C4-2B (cell line): ENCODE measurements at regions not wholly inside any gene's neighbourhood (a gene's known extent, or its start where the extent isn't known, plus 50 kb on each side); places are given as distances from the start of the nearest gene placed in this dataset.

Experiments used
- CTCF ChIP-seq: fragments of 450-650 bp; conservative IDR thresholded peaks from 2 replicates; pipeline ENCODE4 v1.5.1; 2017; ENCODE audit warnings: mild to moderate bottlenecking
- ZFX ChIP-seq: fragments of 450-650 bp; IDR thresholded peaks from 2 replicates; pipeline ENCODE4 v1.6.1; 2017

DNA sequence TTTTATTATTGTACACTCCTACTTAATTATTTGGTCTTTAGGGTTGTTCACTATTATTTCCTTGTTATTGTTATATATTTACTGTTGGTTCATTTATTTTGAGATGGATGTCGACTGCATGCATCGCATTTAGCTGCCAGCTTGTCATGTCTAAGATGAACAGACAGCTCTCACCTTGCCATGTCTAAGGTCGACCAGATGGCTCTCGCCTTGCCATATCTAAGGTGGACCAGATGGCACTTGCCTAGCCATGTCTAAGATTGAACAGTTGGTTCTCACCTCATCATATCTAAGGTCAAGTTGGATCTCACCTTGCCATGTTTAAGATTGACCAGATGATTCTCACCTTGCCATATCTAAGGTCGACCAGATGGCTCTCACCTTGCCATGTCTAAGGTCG is 1440.9 kb downstream of the UQCRFS1 start:
- TF ChIP-seq CTCF = no peak
- no peak for TF ChIP-seq ZFX
